ENCODE measurements at regions not wholly inside any gene's neighbourhood (a gene's known extent, or its start where the extent isn't known, plus 50 kb on each side); places are given as distances from the start of the nearest gene placed in this dataset.

GRCh38 chr5:101435768-101436167 lies 532.7 kb upstream of the ST8SIA4 start:
- no peak for TF ChIP-seq POLR2A (IDR thresholded peaks at IDR 0.05)
- TF ChIP-seq CTCF (IDR thresholded peaks at IDR 0.05), result no peak
